ENCODE measurements at regions not wholly inside any gene's neighbourhood (a gene's known extent, or its start where the extent isn't known, plus 50 kb on each side); places are given as distances from the start of the nearest gene placed in this dataset.
A peak's percentile ranks its signal among the peaks of the same experiment; 100 is the strongest.

DNA sequence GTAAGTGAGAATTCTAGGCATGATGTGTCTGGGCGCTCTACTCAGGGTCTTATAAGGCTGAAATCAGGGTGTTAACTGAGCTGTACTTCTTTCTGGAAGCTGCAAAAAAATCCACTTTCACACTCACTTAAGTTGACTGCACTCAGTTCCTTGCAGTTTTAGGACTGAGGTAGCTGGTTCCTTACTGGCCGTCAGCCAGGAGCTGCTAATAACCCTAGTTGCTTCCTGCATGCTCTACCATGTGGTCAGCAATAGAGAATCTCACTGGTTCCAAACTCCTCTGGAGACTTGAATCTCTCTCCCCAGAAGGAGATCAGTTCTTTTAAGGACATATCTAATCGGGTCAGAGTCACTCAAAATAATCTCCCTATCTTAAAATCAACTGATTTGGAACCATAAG is 911.2 kb downstream of the EFNA5 start:
- peaks cover 13% of the 10 kb centered on the region in 2 experiments for H3K4me1 Mint-ChIP-seq
- Histone ChIP-seq H3T11ph (ENCODE audit: low read length) (no peak overlapping the region), H3K4me1 (ENCODE audit: insufficient read depth, low read length) (no peaks in the 10 kb centered on the region; the same call in 1 of the 2 replicates), H2BK15ac (ENCODE audit: low read depth, low read length) (no peak overlapping the region), H4K91ac (ENCODE audit: insufficient read length, low read depth, low read length) (no peak overlapping the region), H2BK12ac (ENCODE audit: insufficient read length, low read depth, low read length) (no peak overlapping the region), H3K4ac (ENCODE audit: low read depth, low read length) (no peak overlapping the region), H4K5ac (ENCODE audit: insufficient read length, low read depth, low read length) (no peak overlapping the region), H2AK5ac (ENCODE audit: insufficient read length, low read length) (no peak overlapping the region), H2BK20ac (ENCODE audit: low read depth, low read length, poor library complexity, severe bottlenecking) (no peak overlapping the region), H3K79me1 (ENCODE audit: insufficient read depth, low read depth, low read length, poor library complexity, severe bottlenecking) (no peaks in the 10 kb centered on the region), H3K9ac (ENCODE audit: extremely low read depth, insufficient read length, low read length) (no peak overlapping the region), H3K23me2 (ENCODE audit: insufficient read length, low read depth, low read length, poor library complexity, severe bottlenecking) (no peaks in the 10 kb centered on the region), H3K27ac (ENCODE audit: insufficient read length, low read depth, low read length) (no peak overlapping the region), H3K14ac (ENCODE audit: insufficient read depth, low read length) (no peak overlapping the region), H3K4me2 (ENCODE audit: insufficient read depth, insufficient read length, low read length) (no peak overlapping the region), H2AFZ (ENCODE audit: low read length) (no peak overlapping the region), H4K20me1 (ENCODE audit: control insufficient read depth, insufficient read depth, insufficient read length) (no peaks in the 10 kb centered on the region), H3K18ac (ENCODE audit: insufficient read length, low read depth, low read length) (no peak overlapping the region), H3K23ac (ENCODE audit: insufficient read length, low read depth, low read length) (no peak overlapping the region), H3K79me2 (ENCODE audit: insufficient read depth, low read length) (no peaks in the 10 kb centered on the region), H4K8ac (replicated peaks; ENCODE audit: insufficient read length, low read depth, low read length) (no peak overlapping the region), H3K9me3 (ENCODE audit: control insufficient read depth, low read depth, low read length) (no peaks in the 10 kb centered on the region), H2BK5ac (ENCODE audit: insufficient read length, low read length) (no peak overlapping the region), H2BK120ac (ENCODE audit: low read depth, low read length, poor library complexity, severe bottlenecking) (no peak overlapping the region), H3K27me3 (ENCODE audit: insufficient read depth, low read length) (no peaks in the 10 kb centered on the region), H3K56ac (ENCODE audit: insufficient read length, low read depth, low read length) (no peak overlapping the region)
- no peaks in the 10 kb centered on the region for H3K9me3 Mint-ChIP-seq
- no CpG with 5 or more reads among the region's 3 CpGs for WGBS (ENCODE audit: extremely low coverage, insufficient read length, low lambda C conversion rate)
- no peak for DNase-seq
- TF ChIP-seq, protein P1, sequence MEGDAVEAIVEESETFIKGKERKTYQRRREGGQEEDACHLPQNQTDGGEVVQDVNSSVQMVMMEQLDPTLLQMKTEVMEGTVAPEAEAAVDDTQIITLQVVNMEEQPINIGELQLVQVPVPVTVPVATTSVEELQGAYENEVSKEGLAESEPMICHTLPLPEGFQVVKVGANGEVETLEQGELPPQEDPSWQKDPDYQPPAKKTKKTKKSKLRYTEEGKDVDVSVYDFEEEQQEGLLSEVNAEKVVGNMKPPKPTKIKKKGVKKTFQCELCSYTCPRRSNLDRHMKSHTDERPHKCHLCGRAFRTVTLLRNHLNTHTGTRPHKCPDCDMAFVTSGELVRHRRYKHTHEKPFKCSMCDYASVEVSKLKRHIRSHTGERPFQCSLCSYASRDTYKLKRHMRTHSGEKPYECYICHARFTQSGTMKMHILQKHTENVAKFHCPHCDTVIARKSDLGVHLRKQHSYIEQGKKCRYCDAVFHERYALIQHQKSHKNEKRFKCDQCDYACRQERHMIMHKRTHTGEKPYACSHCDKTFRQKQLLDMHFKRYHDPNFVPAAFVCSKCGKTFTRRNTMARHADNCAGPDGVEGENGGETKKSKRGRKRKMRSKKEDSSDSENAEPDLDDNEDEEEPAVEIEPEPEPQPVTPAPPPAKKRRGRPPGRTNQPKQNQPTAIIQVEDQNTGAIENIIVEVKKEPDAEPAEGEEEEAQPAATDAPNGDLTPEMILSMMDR (conservative IDR thresholded peaks at IDR 0.05) = no peak
- no peaks in the 10 kb centered on the region for H3K36me3 Mint-ChIP-seq (ENCODE audit: insufficient read depth in 1 of 3, low read depth in 3 of 3)
- H3K27me3 Mint-ChIP-seq (ENCODE audit: low read depth) = no peaks in the 10 kb centered on the region
- H3K4me3 Mint-ChIP-seq = no peak overlapping the region
- H3K27ac Mint-ChIP-seq = peak overlapping the region in 1 of 3 experiments; percentile 70; a peak in 1 of 7 replicates
